OCI-LY3 (cell line): ENCODE measurements at regions not wholly inside any gene's neighbourhood (a gene's known extent, or its start where the extent isn't known, plus 50 kb on each side); places are given as distances from the start of the nearest gene placed in this dataset.

Experiments used
- H2AFZ ChIP-seq: fragments of 200-600, 300-600 bp; shearing (Covaris generic); 2 replicates; pipeline ENCODE4 v1.6.0; 2014; ENCODE audit warnings: antibody characterized with exemption, low read depth, low read length
- H3K27ac ChIP-seq: fragments of 200-600, 300-600 bp; sonication (generic); 2 replicates; pipeline ENCODE4 v1.5.1; 2014; ENCODE audit warnings: mild to moderate bottlenecking, low read length, moderate library complexity, mixed read lengths
- H3K27me3 ChIP-seq: fragments of 200-600, 300-600 bp; sonication (generic); 2 replicates; pipeline ENCODE4 v1.6.1; 2014; ENCODE audit warnings: low read depth, low read length, mixed read lengths
- H3K36me3 ChIP-seq: fragments of 200-600, 300-600 bp; sonication (generic); replicated peaks from 2 replicates; pipeline ENCODE3; 2014; ENCODE audit warnings: low read depth, low read length, mixed read lengths
- H3K4me1 ChIP-seq: fragments of 300-600, 200-600 bp; sonication (generic); 2 replicates; pipeline ENCODE4 v1.6.1; 2014; ENCODE audit warnings: low read length, mixed read lengths
- H3K4me2 ChIP-seq: fragments of 200-600, 300-600 bp; sonication (generic); 2 replicates; pipeline ENCODE4 v1.6.1; 2014; ENCODE audit warnings: low read length, mixed read lengths
- H3K4me3 ChIP-seq: fragments of 300-600, 200-600 bp; sonication (generic); 2 replicates; pipeline ENCODE4 v1.5.1; 2014; ENCODE audit warnings: antibody characterized with exemption, mild to moderate bottlenecking, low read length, moderate library complexity
- H3K79me2 ChIP-seq: fragments of 300-600, 200-600 bp; shearing (Covaris generic); 2 replicates; pipeline ENCODE4 v1.6.1; 2014; ENCODE audit warnings: mild to moderate bottlenecking, low read length, mixed read lengths
- H3K9ac ChIP-seq: fragments of 300-600, 200-600 bp; shearing (Covaris generic); 2 replicates; pipeline ENCODE4 v1.6.0; 2014; ENCODE audit warnings: mild to moderate bottlenecking, low read length, moderate library complexity
- H3K9me3 ChIP-seq: fragments of 200-600, 300-600 bp; shearing (Covaris generic); 2 replicates; pipeline ENCODE4 v1.6.1; 2014; ENCODE audit warnings: low read length, mixed read lengths; ENCODE audit not compliant: insufficient read depth
- H4K20me1 ChIP-seq: fragments of 200-600, 300-600 bp; sonication (generic); 2 replicates; pipeline ENCODE4 v1.6.1; 2016; ENCODE audit warnings: low read length, mixed read lengths; ENCODE audit not compliant: insufficient read depth
- EZH2phosphoT487 ChIP-seq: fragments of 200-600 bp; shearing (Covaris generic); IDR thresholded peaks from 2 replicates; pipeline ENCODE4 v1.6.1; 2018; ENCODE audit warnings: antibody characterized with exemption, mixed run types, low read depth
- TF ChIP-seq, protein P1 (sequence below): fragments of 200-600, 300-600 bp; sonication (generic); IDR thresholded peaks from 2 replicates; pipeline ENCODE4 v1.5.1; 2014; ENCODE audit warnings: antibody characterized with exemption, low read length, low read depth

- TF ChIP-seq EZH2phosphoT487, result no peak
- TF ChIP-seq, protein P1, sequence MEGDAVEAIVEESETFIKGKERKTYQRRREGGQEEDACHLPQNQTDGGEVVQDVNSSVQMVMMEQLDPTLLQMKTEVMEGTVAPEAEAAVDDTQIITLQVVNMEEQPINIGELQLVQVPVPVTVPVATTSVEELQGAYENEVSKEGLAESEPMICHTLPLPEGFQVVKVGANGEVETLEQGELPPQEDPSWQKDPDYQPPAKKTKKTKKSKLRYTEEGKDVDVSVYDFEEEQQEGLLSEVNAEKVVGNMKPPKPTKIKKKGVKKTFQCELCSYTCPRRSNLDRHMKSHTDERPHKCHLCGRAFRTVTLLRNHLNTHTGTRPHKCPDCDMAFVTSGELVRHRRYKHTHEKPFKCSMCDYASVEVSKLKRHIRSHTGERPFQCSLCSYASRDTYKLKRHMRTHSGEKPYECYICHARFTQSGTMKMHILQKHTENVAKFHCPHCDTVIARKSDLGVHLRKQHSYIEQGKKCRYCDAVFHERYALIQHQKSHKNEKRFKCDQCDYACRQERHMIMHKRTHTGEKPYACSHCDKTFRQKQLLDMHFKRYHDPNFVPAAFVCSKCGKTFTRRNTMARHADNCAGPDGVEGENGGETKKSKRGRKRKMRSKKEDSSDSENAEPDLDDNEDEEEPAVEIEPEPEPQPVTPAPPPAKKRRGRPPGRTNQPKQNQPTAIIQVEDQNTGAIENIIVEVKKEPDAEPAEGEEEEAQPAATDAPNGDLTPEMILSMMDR, result no peak
- Histone ChIP-seq H2AFZ (no peak overlapping the region), H4K20me1 (no peaks in the 10 kb centered on the region), H3K27me3 (peaks cover 34% of the 10 kb centered on the region), H3K9ac (no peak overlapping the region), H3K27ac (no peak overlapping the region), H3K4me2 (no peak overlapping the region), H3K79me2 (no peaks in the 10 kb centered on the region), H3K9me3 (no peaks in the 10 kb centered on the region), H3K4me1 (no peaks in the 10 kb centered on the region), H3K4me3 (no peak overlapping the region), H3K36me3 (no peaks in the 10 kb centered on the region)
These were observed 60.2 kb upstream of the KSR1 start for GRCh38 chr17:27396045-27396444.

- no peak overlapping the region for H3K4me3 ChIP-seq
- H3K36me3 ChIP-seq, result no peaks in the 10 kb centered on the region
- H3K4me1 ChIP-seq, result no peaks in the 10 kb centered on the region
- no peaks in the 10 kb centered on the region for H3K79me2 ChIP-seq
- peaks cover 28% of the 10 kb centered on the region for H3K27me3 ChIP-seq
- no peak for TF ChIP-seq EZH2phosphoT487
- H3K4me2 ChIP-seq, result no peak overlapping the region
- H4K20me1 ChIP-seq, result no peaks in the 10 kb centered on the region
- no peaks in the 10 kb centered on the region for H3K9me3 ChIP-seq
- no peak overlapping the region for H3K9ac ChIP-seq
- no peak overlapping the region for H3K27ac ChIP-seq
- no peak overlapping the region for H2AFZ ChIP-seq
These were observed 59.3 kb upstream of the KSR1 start for GRCh38 chr17:27396941-27397340.

- no peak for TF ChIP-seq EZH2phosphoT487
- TF ChIP-seq, protein P1, result no peak
- H3K36me3 ChIP-seq, result no peaks in the 10 kb centered on the region
- peaks cover 31% of the 10 kb centered on the region for H3K27me3 ChIP-seq
- no peak overlapping the region for H3K9ac ChIP-seq
- H3K27ac ChIP-seq, result no peak overlapping the region
- H3K79me2 ChIP-seq, result no peaks in the 10 kb centered on the region
- no peak overlapping the region for H2AFZ ChIP-seq
- no peaks in the 10 kb centered on the region for H3K9me3 ChIP-seq
- H3K4me3 ChIP-seq, result no peak overlapping the region
- no peaks in the 10 kb centered on the region for H4K20me1 ChIP-seq
- H3K4me2 ChIP-seq, result no peak overlapping the region
- H3K4me1 ChIP-seq, result no peaks in the 10 kb centered on the region
These were observed 57.6 kb upstream of the KSR1 start for GRCh38 chr17:27398691-27399090.

DNA sequence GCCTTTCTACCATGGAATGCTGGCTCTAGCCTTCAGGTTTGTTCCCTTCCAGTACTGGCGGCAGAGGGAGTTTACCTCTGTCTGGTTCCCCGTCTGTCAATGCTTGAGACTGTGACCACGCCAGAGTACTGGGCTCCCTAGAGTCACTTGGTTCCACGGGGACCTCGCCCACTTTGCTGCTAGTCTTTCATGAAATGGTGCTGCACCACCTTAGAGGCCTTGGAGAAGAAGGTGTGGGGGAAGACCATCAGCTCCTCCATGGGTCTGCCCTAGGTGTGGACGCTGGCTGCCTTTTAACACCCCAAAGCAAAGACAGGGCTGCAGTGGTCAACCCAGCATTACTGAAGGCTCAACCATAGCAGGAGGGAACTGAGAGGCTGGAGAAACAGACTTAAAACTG, 55.3 kb upstream of the KSR1 start:
- TF ChIP-seq, protein P1, result no peak
- TF ChIP-seq EZH2phosphoT487, result no peak
- Histone ChIP-seq H3K4me3 (no peak overlapping the region), H3K9ac (no peak overlapping the region), H3K79me2 (no peaks in the 10 kb centered on the region), H3K27me3 (peaks cover 21% of the 10 kb centered on the region; the same call in 1 of the 2 replicates), H3K27ac (no peak overlapping the region), H3K4me2 (no peak overlapping the region), H3K36me3 (no peaks in the 10 kb centered on the region), H4K20me1 (no peaks in the 10 kb centered on the region), H3K9me3 (no peaks in the 10 kb centered on the region), H3K4me1 (no peaks in the 10 kb centered on the region), H2AFZ (no peak overlapping the region)

- no peak overlapping the region for H2AFZ ChIP-seq
These were observed 53.3 kb upstream of the KSR1 start for GRCh38 chr17:27402943-27403342.

More at GRCh38 chr17:27402943-27403342, 53.3 kb upstream of the KSR1 start:
- H3K27me3 ChIP-seq, result peaks cover 21% of the 10 kb centered on the region; the same call in 1 of the 2 replicates
- H3K36me3 ChIP-seq, result no peaks in the 10 kb centered on the region
- no peak overlapping the region for H3K9ac ChIP-seq
- H4K20me1 ChIP-seq, result no peaks in the 10 kb centered on the region
- TF ChIP-seq, protein P1, result no peak
- TF ChIP-seq EZH2phosphoT487, result no peak
- H3K4me2 ChIP-seq, result no peak overlapping the region
- H3K4me1 ChIP-seq, result no peaks in the 10 kb centered on the region
- no peaks in the 10 kb centered on the region for H3K79me2 ChIP-seq
- no peak overlapping the region for H3K4me3 ChIP-seq
- H3K27ac ChIP-seq, result no peak overlapping the region
- no peaks in the 10 kb centered on the region for H3K9me3 ChIP-seq
